HepG2 (cell line): ENCODE measurements at regions not wholly inside any gene's neighbourhood (a gene's known extent, or its start where the extent isn't known, plus 50 kb on each side); places are given as distances from the start of the nearest gene placed in this dataset.

Experiments
- ATAC-seq: fragments of 200-7000 bp; cut with Tn5 transposase; 3 replicates; pipeline ENCODE4 v1.9.1; 2020; ENCODE audit warnings: mild to moderate bottlenecking, moderate library complexity
- BruUV-seq: library from RNA; stranded (reverse); fragments of 400-500 nt; replicated peaks from 2 replicates; lab custom pipeline; 2021; lab: Mats Ljungman, UMichigan
- CTCF ChIA-PET: fragments of 300-600 bp; formaldehyde crosslinking; extraction: SDS; loops from one replicate; lab custom pipeline; 2021; ENCODE audit warnings: low total read pairs, inconsistent platforms, low intra/inter-chr PET ratio; lab: Yijun Ruan, JAX
- POLR2A ChIA-PET: fragments of 350-600 bp; sonication (Branson Sonifier 250); formaldehyde crosslinking; loops from one replicate; lab custom pipeline; 2020; ENCODE audit warnings: antibody characterized with exemption, inconsistent platforms; lab: Yijun Ruan, JAX
- DNase-seq: peaks from one replicate; pipeline ENCODE4 v3.0.0-alpha.2; 2015; ENCODE audit warnings: low spot score
- FAIRE-seq: peaks from 3 replicates; lab custom pipeline; 2011; peaks lifted over from hg19 to GRCh38; lab: Jason Lieb, UNC
- H2AFZ ChIP-seq: one replicate; pipeline ENCODE4 v1.6.1; 2011; ENCODE audit warnings: low read length, inconsistent platforms
- H3K27ac ChIP-seq: fragments of 300-600 bp; 3 replicates; pipeline ENCODE4 v1.8.0; 2011; ENCODE audit warnings: mixed run types, mild to moderate bottlenecking, mixed read lengths, low read length, inconsistent platforms; ENCODE audit not compliant: insufficient read depth; ENCODE audit errors: extremely low read length
- H3K27me3 ChIP-seq, 2 experiments: fragments of 200-600 bp in 1 of 2; 2 replicates in 1 of 2; 3 replicates in 1 of 2; pipeline versions ENCODE4 v1.6.0 to v1.8.0; 2011; ENCODE audit warnings: low read length in 2 of 2, mild to moderate bottlenecking in 2 of 2, moderate library complexity in 2 of 2, inconsistent platforms in 1 of 2; ENCODE audit not compliant: insufficient read depth in 2 of 2, control insufficient read depth in 1 of 2
- H3K36me3 ChIP-seq, 2 experiments: fragments of 200-600 bp in 1 of 2; replicated peaks in 1 of 2; 2 replicates in 1 of 2; 3 replicates in 1 of 2; pipeline versions ENCODE4 v1.5.1 to v1.8.0; 2011; ENCODE audit warnings: low read length in 2 of 2, inconsistent platforms in 1 of 2; ENCODE audit not compliant: insufficient read depth in 2 of 2, control insufficient read depth in 1 of 2
- H3K4me1 ChIP-seq: 2 replicates; pipeline ENCODE4 v1.5.1; 2012; ENCODE audit warnings: low read length, inconsistent platforms; ENCODE audit not compliant: insufficient read depth
- H3K4me2 ChIP-seq: 2 replicates; pipeline ENCODE4 v1.6.0; 2011; ENCODE audit warnings: low read depth, low read length, inconsistent platforms
- H3K4me3 ChIP-seq, 3 experiments: fragments of 200-600 bp in 1 of 3; sonication (generic), shearing (Covaris generic) in 1 of 3; replicated peaks in 1 of 3; 2 replicates each; pipeline ENCODE4 v1.5.1; 2011 to 2016; ENCODE audit warnings: low read length in 3 of 3, inconsistent platforms in 2 of 3, low read depth in 2 of 3, mild to moderate bottlenecking in 2 of 3, control low read depth in 1 of 3, mixed read lengths in 1 of 3; ENCODE audit not compliant: insufficient read depth in 1 of 3
- H3K79me2 ChIP-seq: one replicate; pipeline ENCODE4 v1.6.1; 2011; ENCODE audit warnings: low read length, inconsistent platforms; ENCODE audit not compliant: insufficient read depth
- H3K9ac ChIP-seq: 2 replicates; pipeline ENCODE4 v1.6.0; 2011; ENCODE audit warnings: mild to moderate bottlenecking, low read depth, low read length, inconsistent platforms; ENCODE audit not compliant: insufficient read depth
- H3K9me3 ChIP-seq: 2 replicates; pipeline ENCODE4 v1.5.1; 2012; ENCODE audit warnings: mild to moderate bottlenecking, low read length
- H4K20me1 ChIP-seq: 2 replicates; pipeline ENCODE4 v1.6.0; 2011; ENCODE audit warnings: inconsistent platforms, mild to moderate bottlenecking, low read length, moderate library complexity; ENCODE audit not compliant: insufficient read depth
- CSRNP1 ChIP-seq: sonication (generic); formaldehyde crosslinking; IDR thresholded peaks from 2 replicates; pipeline ENCODE4 v1.8.1; 2023; ENCODE audit warnings: mild to moderate bottlenecking, missing genetic modification reagents
- HOXA5 ChIP-seq: sonication (generic); formaldehyde crosslinking; IDR thresholded peaks from 2 replicates; pipeline ENCODE4 v1.4.0; 2020; ENCODE audit warnings: missing genetic modification reagents
- NFATC3 ChIP-seq: sonication (generic); formaldehyde crosslinking; IDR thresholded peaks from 2 replicates; pipeline ENCODE4 v1.5.1; 2020; ENCODE audit warnings: mild to moderate bottlenecking, missing genetic modification reagents
- SUZ12 ChIP-seq: fragments of 150-350 bp; IDR thresholded peaks from 2 replicates; pipeline ENCODE4 v1.6.1; 2014; ENCODE audit warnings: low read depth, low read length
- THYN1 ChIP-seq: sonication (generic); formaldehyde crosslinking; IDR thresholded peaks from 2 replicates; pipeline ENCODE4 v1.8.1; 2023; ENCODE audit warnings: low read depth, mild to moderate bottlenecking, moderate library complexity, missing genetic modification reagents, borderline replicate concordance
- TIGD3 ChIP-seq: sonication (generic); formaldehyde crosslinking; IDR thresholded peaks from 2 replicates; pipeline ENCODE4 v1.5.1; 2020; ENCODE audit warnings: mild to moderate bottlenecking, missing genetic modification reagents, borderline replicate concordance
- ZNF160 ChIP-seq: sonication (generic); formaldehyde crosslinking; IDR thresholded peaks from 2 replicates; pipeline ENCODE4 v1.8.0; 2022; ENCODE audit warnings: mild to moderate bottlenecking, inconsistent platforms, missing genetic modification reagents
- ZNF780A ChIP-seq: sonication (generic); formaldehyde crosslinking; IDR thresholded peaks from 2 replicates; pipeline ENCODE4 v1.8.0; 2022; ENCODE audit warnings: mild to moderate bottlenecking, missing genetic modification reagents, moderate library complexity
- WGBS: methylation state at CpG from one replicate; pipeline ENCODE4 v1.1.6; 2017; ENCODE audit warnings: low lambda C conversion rate; 5-methylcytosine and 5-hydroxymethylcytosine counted together
- in situ Hi-C: cut with HindIII; loops from 2 replicates; pipeline ENCODE4 v1.10.0; 2017; ENCODE audit warnings: low pct_unique_long_range_greater_than_20kb; ENCODE audit not compliant: extremely low pct_ligation_motif_present
- intact Hi-C: fragments of 100-400 bp; cut with micrococcal nuclease; formaldehyde crosslinking; loops from one replicate; pipeline ENCODE4 v1.10.0; 2022; ENCODE audit not compliant: unreplicated experiment
- TF ChIP-seq, protein P1 (sequence below): sonication (generic); formaldehyde crosslinking; conservative IDR thresholded peaks from 2 replicates; pipeline ENCODE4 v1.8.1; 2023; ENCODE audit warnings: missing genetic modification reagents

DNA sequence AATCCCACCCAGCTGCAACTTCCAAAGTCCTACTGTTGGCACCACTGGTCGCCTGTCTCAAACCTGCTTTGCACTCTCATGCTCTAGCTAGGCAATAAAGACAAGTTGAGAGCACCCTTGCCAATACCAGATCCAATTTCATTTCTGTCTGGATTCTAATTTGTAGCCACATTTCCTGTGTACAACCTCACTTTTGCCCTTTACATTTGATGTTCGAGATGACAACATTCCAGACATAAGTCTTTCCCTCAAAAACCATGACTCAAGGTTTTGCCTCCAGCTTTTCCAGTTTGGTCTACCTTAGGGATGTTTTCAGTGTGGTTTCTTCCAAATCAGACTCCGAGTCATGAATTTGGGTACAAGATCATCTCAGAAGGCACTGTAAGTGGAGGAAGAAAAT is 309.0 kb downstream of the GPAM start:
- TF ChIP-seq NFATC3 (CRISPR knock-in tag) = no peak
- TF ChIP-seq ZNF160 (CRISPR knock-in tag) = no peak
- TF ChIP-seq TIGD3 (CRISPR knock-in tag) = no peak
- no peak for TF ChIP-seq SUZ12
- TF ChIP-seq ZNF780A = no peak
- TF ChIP-seq, protein P1, sequence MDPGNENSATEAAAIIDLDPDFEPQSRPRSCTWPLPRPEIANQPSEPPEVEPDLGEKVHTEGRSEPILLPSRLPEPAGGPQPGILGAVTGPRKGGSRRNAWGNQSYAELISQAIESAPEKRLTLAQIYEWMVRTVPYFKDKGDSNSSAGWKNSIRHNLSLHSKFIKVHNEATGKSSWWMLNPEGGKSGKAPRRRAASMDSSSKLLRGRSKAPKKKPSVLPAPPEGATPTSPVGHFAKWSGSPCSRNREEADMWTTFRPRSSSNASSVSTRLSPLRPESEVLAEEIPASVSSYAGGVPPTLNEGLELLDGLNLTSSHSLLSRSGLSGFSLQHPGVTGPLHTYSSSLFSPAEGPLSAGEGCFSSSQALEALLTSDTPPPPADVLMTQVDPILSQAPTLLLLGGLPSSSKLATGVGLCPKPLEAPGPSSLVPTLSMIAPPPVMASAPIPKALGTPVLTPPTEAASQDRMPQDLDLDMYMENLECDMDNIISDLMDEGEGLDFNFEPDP (CRISPR knock-in tag) = no peak
- no peak for TF ChIP-seq THYN1 (CRISPR knock-in tag)
- no peak for TF ChIP-seq HOXA5 (CRISPR knock-in tag)
- no peak for TF ChIP-seq CSRNP1 (CRISPR knock-in tag)
- in situ Hi-C loops = no loop called here
- H3K9me3 ChIP-seq = peaks cover 7% of the 10 kb centered on the region; the same call in 1 of the 2 replicates
- no peaks in the 10 kb centered on the region for H3K79me2 ChIP-seq
- no peak overlapping the region for H3K9ac ChIP-seq
- ATAC-seq (no peak), FAIRE-seq (no peak), DNase-seq (no peak)
- no TSS peak for BruUV-seq
- H3K4me3 ChIP-seq = no peak overlapping the region
- no peaks in the 10 kb centered on the region for H3K27me3 ChIP-seq
- no peak overlapping the region for H2AFZ ChIP-seq
- no peaks in the 10 kb centered on the region for H4K20me1 ChIP-seq
- no peak overlapping the region for H3K27ac ChIP-seq
- H3K4me2 ChIP-seq = no peak overlapping the region
- no peaks in the 10 kb centered on the region for H3K36me3 ChIP-seq
- ChIA-PET CTCF (no interaction called here), POLR2A (no interaction called here)
- no peaks in the 10 kb centered on the region for H3K4me1 ChIP-seq
- intact Hi-C loops = no loop called here
- WGBS = 13% methylated on average over 3 of the region's 3 CpGs
